ENCODE measurements at regions not wholly inside any gene's neighbourhood (a gene's known extent, or its start where the extent isn't known, plus 50 kb on each side); places are given as distances from the start of the nearest gene placed in this dataset.

DNA sequence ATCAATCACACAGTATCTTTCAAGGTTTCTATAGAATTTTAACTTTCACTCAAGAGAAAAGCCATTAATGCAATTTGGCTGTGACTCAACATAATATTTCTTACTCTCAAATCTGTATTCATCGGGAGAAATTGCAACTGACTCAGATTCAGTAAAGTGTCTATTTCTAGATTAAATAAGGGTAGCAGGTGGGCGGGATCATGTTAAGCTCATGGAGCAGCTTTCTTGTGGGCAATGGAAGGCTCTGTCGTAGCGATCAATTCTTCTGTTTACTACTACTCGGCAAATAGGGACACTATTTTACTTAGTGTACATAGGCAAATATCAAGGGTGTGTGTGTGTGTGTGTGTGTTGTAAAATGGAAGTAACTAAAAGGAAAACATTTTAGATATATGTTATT, 423.6 kb upstream of the NEGR1 start:
- TF ChIP-seq EZH2 (IDR thresholded peaks at IDR 0.05; ENCODE audit: borderline replicate concordance, low read depth, low read length, severe bottlenecking) (no peak), POLR2A (IDR thresholded peaks at IDR 0.05; ENCODE audit: low read depth, low read length) (no peak), POLR2AphosphoS5 (IDR thresholded peaks at IDR 0.05; ENCODE audit: insufficient read depth, low read depth, low read length) (no peak)
- TF ChIP-seq, protein P1, sequence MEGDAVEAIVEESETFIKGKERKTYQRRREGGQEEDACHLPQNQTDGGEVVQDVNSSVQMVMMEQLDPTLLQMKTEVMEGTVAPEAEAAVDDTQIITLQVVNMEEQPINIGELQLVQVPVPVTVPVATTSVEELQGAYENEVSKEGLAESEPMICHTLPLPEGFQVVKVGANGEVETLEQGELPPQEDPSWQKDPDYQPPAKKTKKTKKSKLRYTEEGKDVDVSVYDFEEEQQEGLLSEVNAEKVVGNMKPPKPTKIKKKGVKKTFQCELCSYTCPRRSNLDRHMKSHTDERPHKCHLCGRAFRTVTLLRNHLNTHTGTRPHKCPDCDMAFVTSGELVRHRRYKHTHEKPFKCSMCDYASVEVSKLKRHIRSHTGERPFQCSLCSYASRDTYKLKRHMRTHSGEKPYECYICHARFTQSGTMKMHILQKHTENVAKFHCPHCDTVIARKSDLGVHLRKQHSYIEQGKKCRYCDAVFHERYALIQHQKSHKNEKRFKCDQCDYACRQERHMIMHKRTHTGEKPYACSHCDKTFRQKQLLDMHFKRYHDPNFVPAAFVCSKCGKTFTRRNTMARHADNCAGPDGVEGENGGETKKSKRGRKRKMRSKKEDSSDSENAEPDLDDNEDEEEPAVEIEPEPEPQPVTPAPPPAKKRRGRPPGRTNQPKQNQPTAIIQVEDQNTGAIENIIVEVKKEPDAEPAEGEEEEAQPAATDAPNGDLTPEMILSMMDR (IDR thresholded peaks at IDR 0.05; ENCODE audit: extremely low read depth in 1 of 2, insufficient read depth in 1 of 2, low read depth in 1 of 2, low read length in 2 of 2) = no peak

Measured in endothelial cell of umbilical vein (primary cell).